ENCODE measurements at regions not wholly inside any gene's neighbourhood (a gene's known extent, or its start where the extent isn't known, plus 50 kb on each side); places are given as distances from the start of the nearest gene placed in this dataset.

GRCh38 chr12:82279536-82280058 lies 78.6 kb downstream of the CCDC59 start:
- Histone ChIP-seq H3K36me3 (ENCODE audit: control insufficient read depth, insufficient read depth, low read length) (no peaks in the 10 kb centered on the region), H3K4me1 (ENCODE audit: control insufficient read depth, insufficient read depth, low read length) (no peaks in the 10 kb centered on the region), H3K9me3 (ENCODE audit: control insufficient read depth, low read length) (peaks cover 12% of the 10 kb centered on the region), H3K27me3 (ENCODE audit: control insufficient read depth, insufficient read depth, low read length, poor library complexity, severe bottlenecking) (no peaks in the 10 kb centered on the region), H3K4me3 (ENCODE audit: low read length) (no peak overlapping the region), H3K27ac (ENCODE audit: low read depth, low read length) (no peak overlapping the region), H3K9ac (ENCODE audit: extremely low read depth, low read length, poor library complexity, severe bottlenecking) (no peak overlapping the region)
- H3K36me3 Mint-ChIP-seq (ENCODE audit: low read depth), result no peaks in the 10 kb centered on the region
- no peak overlapping the region for H3K27ac Mint-ChIP-seq
- no peaks in the 10 kb centered on the region for H3K4me1 Mint-ChIP-seq
- H3K27me3 Mint-ChIP-seq (ENCODE audit: insufficient read depth), result no peaks in the 10 kb centered on the region
- H3K9me3 Mint-ChIP-seq, result peaks cover 26% of the 10 kb centered on the region
- no peak overlapping the region for H3K4me3 Mint-ChIP-seq
- no peak for TF ChIP-seq CTCF (conservative IDR thresholded peaks at IDR 0.05)
- DNase-seq, result no peak
- 81 to 85% methylated on average over 2 to 3 of the region's 3 CpGs for WGBS, 2 experiments (ENCODE audit: insufficient coverage in 1 of 2, insufficient read length in 1 of 2)

DNA sequence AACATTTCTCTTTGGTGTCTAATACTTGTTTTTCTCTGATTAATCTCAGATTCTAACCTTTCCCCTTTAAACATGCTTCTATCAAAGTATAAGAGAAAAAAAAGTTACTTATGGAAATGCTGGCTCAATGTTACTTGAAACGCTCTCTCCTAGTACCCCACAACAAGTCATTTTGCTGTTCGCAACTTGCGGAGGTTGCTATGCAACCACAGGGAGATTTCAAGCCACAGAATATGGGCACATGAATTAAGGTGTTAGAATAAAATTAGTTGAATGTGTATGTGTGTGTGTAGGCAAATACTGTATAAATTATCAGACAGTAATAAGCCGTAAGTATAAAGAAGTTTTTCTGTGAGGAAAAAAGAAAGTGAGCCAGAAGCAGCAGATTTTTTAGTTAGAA lies 80.6 kb downstream of the CCDC59 start:
- WGBS, 2 experiments (ENCODE audit: insufficient coverage in 1 of 2, insufficient read length in 1 of 2), result 64 to 98% methylated on average over 3 to 4 of the region's 4 CpGs
- Mint-ChIP-seq H3K9me3 (peaks cover 19% of the 10 kb centered on the region), H3K27ac (no peak overlapping the region), H3K4me1 (no peaks in the 10 kb centered on the region), H3K36me3 (ENCODE audit: low read depth) (no peaks in the 10 kb centered on the region), H3K27me3 (ENCODE audit: insufficient read depth) (no peaks in the 10 kb centered on the region), H3K4me3 (no peak overlapping the region)
- Histone ChIP-seq H3K36me3 (ENCODE audit: control insufficient read depth, insufficient read depth, low read length) (no peaks in the 10 kb centered on the region), H3K27ac (ENCODE audit: low read depth, low read length) (peak overlapping the region; percentile 63), H3K4me1 (ENCODE audit: control insufficient read depth, insufficient read depth, low read length) (no peaks in the 10 kb centered on the region), H3K9me3 (ENCODE audit: control insufficient read depth, low read length) (peaks cover 12% of the 10 kb centered on the region), H3K27me3 (ENCODE audit: control insufficient read depth, insufficient read depth, low read length, poor library complexity, severe bottlenecking) (no peaks in the 10 kb centered on the region), H3K9ac (ENCODE audit: extremely low read depth, low read length, poor library complexity, severe bottlenecking) (no peak overlapping the region), H3K4me3 (ENCODE audit: low read length) (no peak overlapping the region)
- TF ChIP-seq CTCF (conservative IDR thresholded peaks at IDR 0.05), result no peak
- DNase-seq, result no peak

DNA sequence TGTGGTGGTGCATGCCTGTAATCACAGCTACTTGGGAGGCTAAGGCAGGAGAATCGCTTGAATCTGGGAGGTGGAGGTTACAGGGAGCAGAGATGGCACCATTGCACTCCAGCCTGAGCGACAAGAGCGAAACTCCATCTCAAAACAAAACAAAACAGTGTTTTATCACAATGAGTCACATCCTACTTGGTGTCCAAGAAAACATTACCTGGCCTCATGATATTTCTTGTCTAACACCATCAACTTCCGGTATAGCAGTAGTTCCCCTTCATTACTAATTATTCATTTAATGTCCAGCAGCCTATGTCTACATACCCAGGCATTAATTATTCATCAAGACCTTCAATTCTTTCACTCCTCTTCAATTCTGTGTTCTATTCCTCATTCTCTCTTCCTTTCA lies 115.5 kb downstream of the CCDC59 start:
- Mint-ChIP-seq H3K27ac (no peak overlapping the region), H3K27me3 (ENCODE audit: insufficient read depth) (no peaks in the 10 kb centered on the region), H3K9me3 (peaks cover 5% of the 10 kb centered on the region), H3K4me3 (no peak overlapping the region), H3K36me3 (ENCODE audit: low read depth) (no peaks in the 10 kb centered on the region), H3K4me1 (no peaks in the 10 kb centered on the region)
- no peaks in the 10 kb centered on the region for H3K36me3 ChIP-seq (ENCODE audit: control insufficient read depth, insufficient read depth, low read length)
- H3K4me1 ChIP-seq (ENCODE audit: control insufficient read depth, insufficient read depth, low read length), result no peaks in the 10 kb centered on the region
- H3K9ac ChIP-seq (ENCODE audit: extremely low read depth, low read length, poor library complexity, severe bottlenecking), result no peak overlapping the region
- no peak for DNase-seq
- H3K27me3 ChIP-seq (ENCODE audit: control insufficient read depth, insufficient read depth, low read length, poor library complexity, severe bottlenecking), result no peaks in the 10 kb centered on the region
- H3K27ac ChIP-seq (ENCODE audit: low read depth, low read length), result no peak overlapping the region
- no peak overlapping the region for H3K4me3 ChIP-seq (ENCODE audit: low read length)
- 82 to 86% methylated on average over 1 to 4 of the region's 4 CpGs for WGBS, 2 experiments (ENCODE audit: insufficient coverage in 1 of 2, insufficient read length in 1 of 2)
- no peaks in the 10 kb centered on the region for H3K9me3 ChIP-seq (ENCODE audit: control insufficient read depth, low read length)
- no peak for TF ChIP-seq CTCF (conservative IDR thresholded peaks at IDR 0.05)
